ENCODE measurements at regions not wholly inside any gene's neighbourhood (a gene's known extent, or its start where the extent isn't known, plus 50 kb on each side); places are given as distances from the start of the nearest gene placed in this dataset.

DNA sequence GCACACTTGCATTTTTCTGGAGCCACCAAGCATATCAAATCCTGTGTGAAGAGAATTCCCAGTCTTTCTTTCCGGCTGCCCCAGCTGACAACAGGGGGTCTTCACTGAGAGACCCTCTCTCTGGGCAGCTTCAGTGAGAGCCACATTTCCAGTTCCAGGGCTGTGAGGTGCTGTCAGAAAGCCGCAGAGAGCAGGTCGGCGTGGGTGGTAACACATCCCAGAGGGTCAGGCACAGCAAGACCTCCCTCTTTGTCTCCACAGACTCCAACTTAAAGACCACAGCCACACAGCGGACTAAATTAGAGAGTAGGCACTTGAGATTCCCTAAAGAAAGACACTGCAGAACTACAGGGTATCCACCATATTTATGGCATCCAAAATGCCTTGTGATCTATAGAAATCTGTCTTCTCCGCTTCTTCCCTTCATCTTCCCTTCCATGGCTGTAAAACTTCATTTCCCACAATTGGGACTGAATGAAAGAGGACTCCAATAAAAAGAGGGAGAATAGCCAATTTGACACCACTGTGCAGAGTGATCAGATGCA lies 116.0 kb upstream of the C7orf33 start:
- TF ChIP-seq, protein P1, sequence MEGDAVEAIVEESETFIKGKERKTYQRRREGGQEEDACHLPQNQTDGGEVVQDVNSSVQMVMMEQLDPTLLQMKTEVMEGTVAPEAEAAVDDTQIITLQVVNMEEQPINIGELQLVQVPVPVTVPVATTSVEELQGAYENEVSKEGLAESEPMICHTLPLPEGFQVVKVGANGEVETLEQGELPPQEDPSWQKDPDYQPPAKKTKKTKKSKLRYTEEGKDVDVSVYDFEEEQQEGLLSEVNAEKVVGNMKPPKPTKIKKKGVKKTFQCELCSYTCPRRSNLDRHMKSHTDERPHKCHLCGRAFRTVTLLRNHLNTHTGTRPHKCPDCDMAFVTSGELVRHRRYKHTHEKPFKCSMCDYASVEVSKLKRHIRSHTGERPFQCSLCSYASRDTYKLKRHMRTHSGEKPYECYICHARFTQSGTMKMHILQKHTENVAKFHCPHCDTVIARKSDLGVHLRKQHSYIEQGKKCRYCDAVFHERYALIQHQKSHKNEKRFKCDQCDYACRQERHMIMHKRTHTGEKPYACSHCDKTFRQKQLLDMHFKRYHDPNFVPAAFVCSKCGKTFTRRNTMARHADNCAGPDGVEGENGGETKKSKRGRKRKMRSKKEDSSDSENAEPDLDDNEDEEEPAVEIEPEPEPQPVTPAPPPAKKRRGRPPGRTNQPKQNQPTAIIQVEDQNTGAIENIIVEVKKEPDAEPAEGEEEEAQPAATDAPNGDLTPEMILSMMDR (IDR thresholded peaks at IDR 0.05) = no peak
- TF ChIP-seq POLR2A (IDR thresholded peaks at IDR 0.05) = no peak
